Stomach (tissue), 8 donors: ENCODE measurements at regions not wholly inside any gene's neighbourhood (a gene's known extent, or its start where the extent isn't known, plus 50 kb on each side); places are given as distances from the start of the nearest gene placed in this dataset.

Experiments
- DNase-seq, 2 donors: peaks; one replicate each; pipeline versions ENCODE4 v3.0.0 to v3.0.0-alpha.2; 2013 to 2019
- H3K27ac ChIP-seq, 5 donors: fragments of 200-600 bp in 4 of 5; sonication (generic) in 4 of 5; one replicate each; pipeline ENCODE4 v1.5.1; 2013 to 2019; ENCODE audit warnings: mild to moderate bottlenecking in 1 of 5, moderate library complexity in 1 of 5
- H3K27me3 ChIP-seq, 3 donors: fragments of 200-600 bp; sonication (generic); one replicate each; pipeline ENCODE4 v1.5.1; 2017 to 2019; ENCODE audit warnings: mixed run types in 1 of 3
- H3K36me3 ChIP-seq, 4 donors: fragments of 200-600 bp; sonication (generic); 1 replicate in 3 of 4; 2 replicates in 1 of 4; pipeline ENCODE4 v1.5.1; 2016 to 2019
- H3K4me1 ChIP-seq, 4 donors: fragments of 200-600 bp; sonication (generic); one replicate each; pipeline ENCODE4 v1.5.1; 2016 to 2019
- H3K4me3 ChIP-seq, 4 donors: fragments of 200-600 bp; sonication (generic) in 3 of 4; one replicate each; pipeline ENCODE4 v1.5.1; 2016 to 2019; ENCODE audit warnings: mild to moderate bottlenecking in 1 of 4
- H3K9me3 ChIP-seq, 4 donors: fragments of 200-600 bp; sonication (generic); one replicate each; pipeline ENCODE4 v1.5.1; 2016 to 2019
- EP300 ChIP-seq: sonication (generic); formaldehyde crosslinking; IDR thresholded peaks from one replicate; pipeline ENCODE4 v1.6.1; 2017; ENCODE audit warnings: antibody characterized with exemption
- POLR2A ChIP-seq, 4 donors: fragments of 450-650 bp; IDR thresholded peaks; one replicate each; pipeline ENCODE4 v1.6.1; 2016; ENCODE audit warnings: antibody characterized with exemption in 4 of 4, control low read depth in 2 of 4, mild to moderate bottlenecking in 1 of 4, moderate library complexity in 1 of 4
- POLR2AphosphoS5 ChIP-seq, 3 donors: sonication (generic); formaldehyde crosslinking; IDR thresholded peaks; one replicate each; pipeline ENCODE4 v1.6.1; 2016; ENCODE audit warnings: antibody characterized with exemption in 3 of 3
- WGBS, 5 donors: extraction: QIAGEN DNeasy Blood & Tissue Kit in 3 of 5; methylation state at CpG; one replicate each; pipeline versions ENCODE4 v1.1.5 to v1.1.7; 2013 to 2018; 5-methylcytosine and 5-hydroxymethylcytosine counted together
- intact Hi-C: fragments of 100-400 bp; cut with DNase I; formaldehyde crosslinking; loops from one replicate; pipeline ENCODE4 v1.15.1; 2023; ENCODE audit warnings: low total_unique reads
- TF ChIP-seq, protein P1 (sequence below), 7 experiments: fragments of 450-650 bp in 4 of 7; fragments of 200-600 bp in 3 of 7; sonication (generic) in 3 of 7; IDR thresholded peaks; one replicate each; pipeline ENCODE4 v1.5.1; 2016 to 2019; ENCODE audit warnings: antibody characterized with exemption in 7 of 7, control low read depth in 2 of 7, mild to moderate bottlenecking in 1 of 7
- donor health status: healthy with polysubstance abuse.
- donor health status: Bipolar disorder and iron deficiency.
- donor health status: healthy.

DNA sequence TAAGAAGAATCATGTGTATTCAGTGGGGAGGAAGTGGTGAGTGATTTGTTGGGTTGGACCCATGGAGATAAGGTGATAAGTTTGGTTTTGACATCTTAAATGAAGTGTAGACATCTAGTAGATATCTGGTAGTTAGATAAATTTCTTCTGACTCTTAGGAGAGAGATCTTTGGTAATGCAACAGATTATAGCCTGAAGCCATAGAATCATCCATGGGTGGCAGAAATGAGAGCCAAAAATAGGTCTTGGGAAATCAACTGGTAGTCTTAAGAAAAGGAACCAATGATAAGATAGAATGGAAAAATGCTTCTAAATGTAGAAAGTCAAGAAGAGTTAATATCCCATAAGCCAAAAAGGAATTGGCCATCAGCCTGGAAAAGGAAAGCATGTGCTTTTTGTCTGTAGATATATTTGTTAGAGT lies 532.7 kb upstream of the GRAMD2B start:
- intact Hi-C loops: no loop called here
- Histone ChIP-seq H3K27me3 (no peaks in the 10 kb centered on the region), H3K4me1 (peaks cover 0 to 9% (median 4%) of the 10 kb centered on the region in 4 donors), H3K4me3 (no peak overlapping the region), H3K9me3 (no peaks in the 10 kb centered on the region), H3K36me3 (no peaks in the 10 kb centered on the region), H3K27ac (no peak overlapping the region)
- TF ChIP-seq, protein P1, sequence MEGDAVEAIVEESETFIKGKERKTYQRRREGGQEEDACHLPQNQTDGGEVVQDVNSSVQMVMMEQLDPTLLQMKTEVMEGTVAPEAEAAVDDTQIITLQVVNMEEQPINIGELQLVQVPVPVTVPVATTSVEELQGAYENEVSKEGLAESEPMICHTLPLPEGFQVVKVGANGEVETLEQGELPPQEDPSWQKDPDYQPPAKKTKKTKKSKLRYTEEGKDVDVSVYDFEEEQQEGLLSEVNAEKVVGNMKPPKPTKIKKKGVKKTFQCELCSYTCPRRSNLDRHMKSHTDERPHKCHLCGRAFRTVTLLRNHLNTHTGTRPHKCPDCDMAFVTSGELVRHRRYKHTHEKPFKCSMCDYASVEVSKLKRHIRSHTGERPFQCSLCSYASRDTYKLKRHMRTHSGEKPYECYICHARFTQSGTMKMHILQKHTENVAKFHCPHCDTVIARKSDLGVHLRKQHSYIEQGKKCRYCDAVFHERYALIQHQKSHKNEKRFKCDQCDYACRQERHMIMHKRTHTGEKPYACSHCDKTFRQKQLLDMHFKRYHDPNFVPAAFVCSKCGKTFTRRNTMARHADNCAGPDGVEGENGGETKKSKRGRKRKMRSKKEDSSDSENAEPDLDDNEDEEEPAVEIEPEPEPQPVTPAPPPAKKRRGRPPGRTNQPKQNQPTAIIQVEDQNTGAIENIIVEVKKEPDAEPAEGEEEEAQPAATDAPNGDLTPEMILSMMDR (IDR thresholded peaks at IDR 0.05): no peak
- TF ChIP-seq POLR2AphosphoS5 (IDR thresholded peaks at IDR 0.05): no peak
- no peak for TF ChIP-seq EP300
- no peak for TF ChIP-seq POLR2A (IDR thresholded peaks at IDR 0.05)
- peak in 1 of 2 donors; percentile 52 for DNase-seq

DNA sequence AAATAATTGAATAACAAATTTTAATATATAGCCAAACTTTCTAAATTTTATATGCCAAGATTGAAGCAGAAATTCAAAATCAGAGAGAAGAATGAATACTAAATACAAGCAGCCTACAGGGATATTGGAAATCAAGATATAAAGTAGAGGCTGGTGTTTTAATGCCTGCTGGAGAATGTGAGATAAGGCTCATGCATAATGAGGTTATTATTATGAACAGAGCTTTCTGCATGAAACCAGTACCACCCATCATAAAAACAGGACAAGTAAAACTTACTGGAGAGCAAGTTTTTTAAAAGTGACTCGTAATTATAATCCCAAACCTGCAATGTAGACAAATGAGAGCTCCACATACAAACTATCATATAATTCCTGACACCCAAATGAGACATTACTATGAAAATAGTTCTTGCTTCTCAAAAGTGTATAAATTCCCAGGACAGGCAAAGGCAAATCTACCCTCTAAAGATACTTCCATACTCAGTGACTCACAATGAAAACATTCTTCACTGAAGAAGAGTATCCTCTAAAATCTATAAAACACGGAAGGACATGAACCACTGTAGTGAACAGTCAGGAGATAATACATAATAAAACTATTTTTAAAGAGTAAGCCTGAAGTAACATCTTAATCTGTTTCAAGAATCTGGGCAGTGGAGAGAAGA lies 532.0 kb upstream of the GRAMD2B start:
- WGBS, 5 donors: 66 to 83% (median 70%) methylated on average over 2 of the region's 2 CpGs

DNA sequence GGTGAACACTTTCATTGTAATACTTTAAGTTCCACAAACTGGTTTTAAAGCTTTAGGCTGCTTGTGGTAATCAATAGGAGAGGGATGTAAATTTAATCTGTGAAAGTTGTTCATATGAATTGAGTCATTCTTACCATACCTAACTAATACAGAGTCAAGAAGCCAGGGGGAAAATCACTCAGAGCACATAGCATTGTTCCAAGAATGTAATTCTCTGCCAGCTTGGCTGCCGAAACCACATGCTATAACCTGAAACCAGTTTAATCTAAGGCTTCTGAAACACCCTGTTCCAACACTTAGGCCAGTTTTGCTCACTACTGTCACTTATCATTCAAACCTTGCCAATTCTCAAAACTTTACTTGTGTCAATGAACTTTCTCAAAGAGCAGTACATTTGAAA lies 528.8 kb upstream of the GRAMD2B start:
- peak overlapping the region in 1 of 5 donors; percentile 31 for H3K27ac ChIP-seq
- H3K9me3 ChIP-seq: no peaks in the 10 kb centered on the region
- intact Hi-C loops: no loop called here
- peak; percentile 22 to 43 for DNase-seq
- no peak overlapping the region for H3K4me3 ChIP-seq
- 44 to 68% (median 55%) methylated on average over 1 of the region's 1 CpG for WGBS, 5 donors
- peaks cover 0 to 16% (median 4%) of the 10 kb centered on the region in 4 donors for H3K4me1 ChIP-seq
- no peaks in the 10 kb centered on the region for H3K36me3 ChIP-seq
- TF ChIP-seq, protein P1 (IDR thresholded peaks at IDR 0.05): no peak
- TF ChIP-seq EP300 (no peak), POLR2A (IDR thresholded peaks at IDR 0.05) (no peak), POLR2AphosphoS5 (IDR thresholded peaks at IDR 0.05) (no peak)
- H3K27me3 ChIP-seq: no peaks in the 10 kb centered on the region

More for the DNA sequence above, 532.0 kb upstream of the GRAMD2B start:
- H3K27ac ChIP-seq: no peak overlapping the region
- H3K4me1 ChIP-seq: peaks cover 0 to 16% (median 4%) of the 10 kb centered on the region in 4 donors
- no peaks in the 10 kb centered on the region for H3K9me3 ChIP-seq
- H3K36me3 ChIP-seq: no peaks in the 10 kb centered on the region
- DNase-seq: no peak
- no peak for TF ChIP-seq EP300
- no peak for TF ChIP-seq POLR2AphosphoS5 (IDR thresholded peaks at IDR 0.05)
- TF ChIP-seq, protein P1 (IDR thresholded peaks at IDR 0.05): no peak
- no peak for TF ChIP-seq POLR2A (IDR thresholded peaks at IDR 0.05)
- no peak overlapping the region for H3K4me3 ChIP-seq
- H3K27me3 ChIP-seq: no peaks in the 10 kb centered on the region
- intact Hi-C loops: no loop called here

DNA sequence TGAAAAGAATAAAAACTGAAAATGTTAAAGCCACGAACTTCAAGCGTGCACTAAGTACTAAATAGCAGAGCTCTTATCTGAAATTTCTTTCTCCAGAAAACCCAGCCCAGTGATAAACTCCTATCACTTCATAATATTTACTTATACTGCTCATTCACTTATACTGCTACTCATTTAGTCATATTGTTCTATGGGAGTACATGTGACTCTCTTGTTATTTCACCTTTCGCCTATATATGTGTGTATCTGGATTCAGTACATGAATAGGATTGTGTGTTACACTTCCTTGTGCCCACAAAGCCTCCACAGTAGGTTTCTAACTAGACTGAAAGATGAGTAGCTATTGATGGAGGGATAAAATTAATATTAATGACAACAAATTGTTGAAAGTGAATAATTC lies 526.8 kb upstream of the GRAMD2B start:
- Histone ChIP-seq H3K27ac (peak overlapping the region in 1 of 5 donors; percentile 48), H3K4me3 (no peak overlapping the region), H3K9me3 (no peaks in the 10 kb centered on the region), H3K36me3 (no peaks in the 10 kb centered on the region), H3K27me3 (no peaks in the 10 kb centered on the region), H3K4me1 (peaks cover 0 to 13% (median 4%) of the 10 kb centered on the region in 4 donors)
- peak in 2 of 3 donors; percentile 27 to 44 for TF ChIP-seq POLR2AphosphoS5 (IDR thresholded peaks at IDR 0.05)
- TF ChIP-seq, protein P1 (IDR thresholded peaks at IDR 0.05): no peak
- TF ChIP-seq POLR2A (IDR thresholded peaks at IDR 0.05): no peak
- TF ChIP-seq EP300: no peak
- peak in 1 of 2 donors; percentile 34 for DNase-seq
- intact Hi-C loops: no loop called here
- 10 to 53% (median 38%) methylated on average over 3 of the region's 3 CpGs for WGBS, 5 donors
